GM19372 (cell line): ENCODE measurements at regions not wholly inside any gene's neighbourhood (a gene's known extent, or its start where the extent isn't known, plus 50 kb on each side); places are given as distances from the start of the nearest gene placed in this dataset.
A peak's percentile ranks its signal among the peaks of the same experiment; 100 is the strongest.

Experiments used
- ATAC-seq: cut with Tn5 transposase; IDR thresholded peaks from one replicate; pipeline ENCODE4 v1.9.1; 2021; ENCODE audit warnings: mild to moderate bottlenecking, low read depth, moderate library complexity; ENCODE audit not compliant: unreplicated experiment

- ATAC-seq = no peak
These were observed 65.8 kb upstream of the FRMD4A start for GRCh38 chr10:14396411-14397048.

DNA sequence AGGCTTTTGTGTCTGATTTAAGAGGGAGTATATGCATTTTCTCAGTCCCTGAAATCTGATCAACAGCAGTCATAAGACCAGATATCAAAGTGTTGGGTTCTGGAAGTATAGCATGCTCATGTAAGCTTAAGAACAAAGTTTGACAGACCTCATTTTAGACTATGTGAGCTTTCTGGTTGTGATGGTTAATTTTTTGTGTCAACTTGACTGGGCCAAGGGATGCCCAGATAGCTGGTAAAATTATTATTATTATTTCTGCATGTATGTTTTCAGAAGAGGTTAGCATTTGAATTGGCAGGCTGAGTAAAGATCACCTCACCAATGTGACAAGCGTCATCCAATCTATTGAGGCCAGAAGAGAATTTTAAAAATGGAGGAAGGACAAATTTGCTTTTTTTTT lies 63.5 kb upstream of the FRMD4A start:
- ATAC-seq = no peak

GRCh38 chr10:14391342-14391741 lies 60.6 kb upstream of the FRMD4A start:
- ATAC-seq = no peak

DNA sequence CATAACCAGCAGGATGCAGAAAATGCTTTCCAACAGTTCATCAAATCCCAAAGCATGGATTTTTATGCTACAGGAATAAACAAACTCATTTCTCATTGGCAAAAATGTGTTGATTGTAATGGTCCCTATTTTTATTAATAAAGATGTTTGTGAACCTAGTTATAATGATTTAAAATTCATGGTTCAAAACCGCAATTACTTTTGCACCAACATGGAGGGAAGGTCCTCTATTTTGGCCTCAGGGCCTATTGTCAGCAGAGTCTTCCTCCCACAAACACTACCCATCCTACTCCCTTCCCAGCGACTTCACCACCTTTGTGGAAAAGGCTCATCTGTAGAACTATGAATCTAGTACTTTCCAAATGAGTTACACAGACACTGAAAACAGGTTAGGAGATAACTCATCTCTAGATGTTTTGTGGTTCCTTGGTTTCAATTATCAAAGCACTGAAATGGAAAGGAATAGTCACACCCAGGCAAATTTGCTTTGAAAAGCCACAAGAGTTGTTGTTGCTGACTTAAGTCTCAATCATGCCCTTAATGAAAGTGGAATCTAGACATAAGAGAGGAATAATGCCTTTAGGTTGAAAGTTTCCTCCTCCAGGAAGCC lies 59.4 kb upstream of the FRMD4A start:
- peak; percentile 78 for ATAC-seq

DNA sequence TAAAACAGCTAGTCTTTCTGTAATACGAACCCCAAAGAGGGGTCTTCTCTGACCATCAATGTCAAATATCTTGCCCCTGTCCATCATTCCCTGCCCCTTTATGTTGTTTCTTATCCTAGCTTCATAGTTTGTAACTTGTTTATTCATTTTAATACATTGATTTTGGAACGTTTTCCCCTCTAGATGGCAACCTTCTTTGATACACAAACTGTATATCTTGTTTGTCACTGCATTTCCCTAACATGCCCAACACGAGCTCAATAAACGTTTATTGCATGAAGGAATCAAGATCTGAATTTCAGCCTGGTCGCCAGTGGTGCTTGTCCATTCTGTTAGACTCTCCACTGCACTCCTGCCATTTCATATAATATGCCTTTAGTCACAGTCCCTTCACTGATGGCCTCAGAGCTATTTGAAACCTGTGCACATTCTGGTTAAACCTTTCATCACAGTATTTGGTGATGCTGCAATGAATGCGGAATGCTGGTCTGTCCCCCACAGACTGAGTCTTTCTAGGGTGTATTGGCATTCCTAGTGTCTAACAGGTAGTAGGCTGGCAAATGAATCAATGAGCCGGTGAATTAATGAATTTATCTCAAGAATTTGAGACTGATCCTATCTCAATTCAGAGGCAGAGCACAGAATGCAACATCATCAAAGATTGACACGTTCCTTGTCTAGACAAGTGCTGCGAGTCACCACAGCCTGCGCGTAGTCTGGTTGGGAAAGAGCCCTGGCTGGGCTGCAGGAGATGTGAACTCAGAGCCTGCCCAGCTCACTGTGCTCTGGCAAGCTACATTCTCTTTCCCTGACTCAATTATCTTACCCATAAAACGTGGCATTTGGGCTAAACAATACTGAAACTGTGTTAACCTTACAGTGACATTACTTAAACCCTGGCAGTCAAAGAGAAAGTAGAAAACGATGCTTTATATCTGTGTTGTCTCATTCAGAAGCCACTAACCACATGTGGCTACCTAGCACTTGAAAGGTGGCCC lies 55.2 kb upstream of the FRMD4A start:
- no peak for ATAC-seq

DNA sequence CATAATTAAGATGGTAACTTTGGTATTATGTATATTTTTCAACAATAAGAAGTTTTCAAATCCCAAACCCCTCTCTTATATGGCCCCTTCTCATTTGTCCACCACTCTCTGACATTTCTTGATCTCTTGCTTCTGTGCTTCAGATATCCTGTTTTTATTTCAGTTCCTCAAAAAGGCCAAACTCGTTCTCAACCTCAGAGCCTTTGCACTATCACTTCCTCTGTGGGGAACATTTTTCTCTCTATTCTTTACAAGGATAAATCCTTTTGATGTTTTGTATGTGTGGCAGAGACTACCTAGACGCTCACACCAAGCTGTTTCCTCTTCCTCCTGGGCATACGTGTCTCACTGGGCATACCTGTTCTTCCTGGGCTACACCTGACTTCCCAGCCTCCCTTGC lies 54.2 kb upstream of the FRMD4A start:
- no peak for ATAC-seq

DNA sequence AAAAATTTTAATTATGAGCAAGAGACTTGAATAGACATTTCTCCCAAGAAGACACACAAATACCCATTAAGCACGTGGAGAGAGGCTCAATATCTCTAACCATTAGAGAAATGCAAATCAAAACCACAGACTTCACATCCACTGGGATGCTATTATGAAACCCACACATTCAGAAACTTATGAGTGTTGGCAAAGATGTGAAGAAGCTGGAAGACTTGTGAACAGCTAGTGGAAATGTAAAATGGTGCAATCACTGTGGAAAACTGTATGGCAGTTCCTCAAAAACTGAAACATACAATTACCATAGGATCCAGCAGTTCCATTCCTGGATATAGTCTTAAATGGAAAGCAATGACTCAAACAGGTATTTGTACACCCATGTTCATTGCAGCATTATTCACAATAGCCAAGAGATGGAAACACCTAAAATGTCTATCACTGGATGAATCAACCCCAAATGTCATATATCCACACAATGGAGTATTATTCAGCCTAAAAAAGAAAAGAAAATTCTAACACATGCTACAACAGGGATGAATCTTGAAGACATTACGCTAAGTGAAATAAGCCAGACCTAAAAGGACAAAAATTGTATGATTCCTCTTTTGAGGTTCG lies 53.5 kb upstream of the FRMD4A start:
- no peak for ATAC-seq

GRCh38 chr10:14383266-14383665 lies 52.5 kb upstream of the FRMD4A start:
- ATAC-seq = no peak

- ATAC-seq = no peak
These were observed 51.8 kb upstream of the FRMD4A start for GRCh38 chr10:14382531-14382930.

- ATAC-seq = no peak
These were observed 51.3 kb upstream of the FRMD4A start for GRCh38 chr10:14382022-14382421.

GRCh38 chr10:14381475-14381874 lies 50.8 kb upstream of the FRMD4A start:
- ATAC-seq = no peak

DNA sequence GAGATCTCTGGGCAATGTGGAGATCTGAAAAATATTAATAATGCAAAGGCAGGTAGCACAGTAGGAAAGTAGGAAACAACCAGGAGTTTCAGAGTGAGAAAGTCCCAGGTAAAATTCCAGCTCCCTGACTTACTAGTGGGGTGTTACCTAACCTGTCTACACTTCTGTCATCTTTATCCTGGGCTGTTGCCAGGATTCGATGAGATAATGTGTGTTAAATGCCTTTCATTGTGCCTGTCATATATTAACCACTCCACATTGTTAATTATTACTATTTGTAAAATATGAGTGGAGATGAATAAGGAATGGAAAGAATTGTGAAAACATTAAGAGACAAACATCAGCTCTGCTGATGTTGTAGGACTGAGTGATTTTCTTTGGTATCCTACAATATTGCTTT lies 50.0 kb upstream of the FRMD4A start:
- no peak for ATAC-seq
